ENCODE measurements at regions not wholly inside any gene's neighbourhood (a gene's known extent, or its start where the extent isn't known, plus 50 kb on each side); places are given as distances from the start of the nearest gene placed in this dataset.

DNA sequence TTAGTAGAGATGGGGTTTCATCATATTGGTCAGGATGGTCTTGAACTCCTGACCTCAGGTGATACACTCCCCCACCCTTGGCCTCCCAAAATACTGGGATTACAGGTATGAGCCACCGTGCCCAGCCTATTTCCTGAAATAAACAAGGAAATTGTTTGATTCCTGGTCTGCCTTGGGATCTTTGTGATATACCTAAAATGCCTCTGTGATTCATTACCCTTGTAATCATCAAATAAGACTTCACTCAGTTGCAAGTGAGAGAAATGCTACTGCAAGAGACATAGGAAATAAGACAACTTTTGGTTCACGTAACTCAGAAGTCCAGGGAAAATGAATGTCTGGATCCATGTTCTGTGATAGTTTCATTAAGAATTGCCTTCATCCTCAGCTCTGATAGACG lies 173.2 kb upstream of the MARCKS start:
- intact Hi-C loops (cut with micrococcal nuclease) = no loop called here
- ChIA-PET POLR2A (interaction anchor here (0.6 kb wide), 1 partner anchor 95 kb away, joined by 3 read pairs; no protein-coding TSS in a partner anchor), CTCF (interaction anchor here (0.9 to 1.7 kb wide), 3 partner anchors 14 to 86 kb away, joined by 3 read pairs; no protein-coding TSS in a partner anchor)

DNA sequence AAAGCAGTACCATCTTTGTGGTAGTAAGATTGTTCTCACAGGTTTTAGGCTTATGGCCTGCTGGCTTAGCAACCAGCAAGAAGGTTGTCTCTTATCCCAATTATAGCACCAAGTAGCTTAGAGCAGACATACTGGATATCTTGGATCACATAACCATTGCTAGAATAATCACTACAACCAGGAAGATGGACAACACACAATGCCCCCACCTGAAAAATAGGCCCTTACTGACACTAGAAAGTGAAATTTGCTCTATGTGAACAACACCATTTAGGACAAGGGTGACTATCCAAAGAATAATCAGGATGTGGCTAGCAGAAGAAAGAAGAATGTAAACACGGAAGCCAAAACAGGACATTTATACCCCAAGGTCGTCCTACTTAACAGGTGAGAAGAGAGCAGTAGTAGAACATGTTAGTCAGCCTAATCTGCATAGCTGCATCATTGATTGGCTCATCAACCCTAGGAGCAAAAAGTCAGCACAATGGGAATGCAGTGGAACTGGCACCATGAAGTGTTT lies 172.7 kb upstream of the MARCKS start:
- Histone ChIP-seq H2AFZ (ENCODE audit: low read depth, low read length) (no peak overlapping the region), H3K9me1 (replicated peaks; ENCODE audit: control insufficient read depth, extremely low read depth, insufficient read depth, low read length) (no peaks in the 10 kb centered on the region), H3K4me3 (replicated peaks in 1 of 3; ENCODE audit: insufficient read depth in 1 of 3, low read depth in 1 of 3, low read length in 3 of 3) (no peak overlapping the region), H4K20me1 (replicated peaks; ENCODE audit: control insufficient read depth, extremely low read depth, insufficient read depth, low read length) (no peaks in the 10 kb centered on the region), H3K79me2 (ENCODE audit: control insufficient read depth, insufficient read depth, low read length) (no peaks in the 10 kb centered on the region), H3K36me3 (ENCODE audit: control insufficient read depth in 2 of 2, extremely low read depth in 1 of 2, insufficient read depth in 2 of 2, low read length in 2 of 2) (no peaks in the 10 kb centered on the region), H3K4me1 (ENCODE audit: control insufficient read depth, extremely low read depth, insufficient read depth, low read length) (no peaks in the 10 kb centered on the region), H3K9ac (replicated peaks; ENCODE audit: extremely low read depth, insufficient read depth, low read length) (no peak overlapping the region), H3K4me2 (ENCODE audit: insufficient read depth, low read length) (no peak overlapping the region), H3K9me3 (replicated peaks; ENCODE audit: control insufficient read depth, insufficient read depth, low read length) (no peaks in the 10 kb centered on the region), H3K27ac (ENCODE audit: insufficient read depth, low read depth, low read length) (no peak overlapping the region), H3K27me3 (ENCODE audit: control insufficient read depth in 2 of 2, insufficient read depth in 2 of 2, low read length in 2 of 2) (no peaks in the 10 kb centered on the region)
- intact Hi-C loops (cut with micrococcal nuclease) (no loop called here), dilution Hi-C loops (cut with MboI; ENCODE audit: extremely low pct_ligation_motif_present, low sequenced_read_pairs) (no loop called here)
- ChIA-PET CTCF (interaction anchor here (1.4 to 1.7 kb wide), 2 partner anchors 14 to 87 kb away, joined by 3 read pairs; no protein-coding TSS in a partner anchor), POLR2A (no interaction called here)
- DNase-seq (ENCODE audit: low read depth, low spot score) (peak; percentile 58), FAIRE-seq (no peak)
- BruUV-seq (replicated peaks) = TSS peak; percentile 93
- TF ChIP-seq JUN (IDR thresholded peaks at IDR 0.05; ENCODE audit: borderline replicate concordance, insufficient read depth, insufficient read length, low read depth) (no peak), EZH2 (IDR thresholded peaks at IDR 0.05; ENCODE audit: borderline replicate concordance, low read depth, low read length, severe bottlenecking) (no peak), MYC (IDR thresholded peaks at IDR 0.05; ENCODE audit: low read depth, low read length) (no peak), MAX (IDR thresholded peaks at IDR 0.05; ENCODE audit: insufficient read depth, insufficient read length) (no peak), FOS (IDR thresholded peaks at IDR 0.05; ENCODE audit: borderline replicate concordance, insufficient read depth, low read length) (no peak)
- TF ChIP-seq, protein P1, sequence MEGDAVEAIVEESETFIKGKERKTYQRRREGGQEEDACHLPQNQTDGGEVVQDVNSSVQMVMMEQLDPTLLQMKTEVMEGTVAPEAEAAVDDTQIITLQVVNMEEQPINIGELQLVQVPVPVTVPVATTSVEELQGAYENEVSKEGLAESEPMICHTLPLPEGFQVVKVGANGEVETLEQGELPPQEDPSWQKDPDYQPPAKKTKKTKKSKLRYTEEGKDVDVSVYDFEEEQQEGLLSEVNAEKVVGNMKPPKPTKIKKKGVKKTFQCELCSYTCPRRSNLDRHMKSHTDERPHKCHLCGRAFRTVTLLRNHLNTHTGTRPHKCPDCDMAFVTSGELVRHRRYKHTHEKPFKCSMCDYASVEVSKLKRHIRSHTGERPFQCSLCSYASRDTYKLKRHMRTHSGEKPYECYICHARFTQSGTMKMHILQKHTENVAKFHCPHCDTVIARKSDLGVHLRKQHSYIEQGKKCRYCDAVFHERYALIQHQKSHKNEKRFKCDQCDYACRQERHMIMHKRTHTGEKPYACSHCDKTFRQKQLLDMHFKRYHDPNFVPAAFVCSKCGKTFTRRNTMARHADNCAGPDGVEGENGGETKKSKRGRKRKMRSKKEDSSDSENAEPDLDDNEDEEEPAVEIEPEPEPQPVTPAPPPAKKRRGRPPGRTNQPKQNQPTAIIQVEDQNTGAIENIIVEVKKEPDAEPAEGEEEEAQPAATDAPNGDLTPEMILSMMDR (IDR thresholded peaks at IDR 0.05; ENCODE audit: extremely low read depth in 1 of 2, insufficient read depth in 1 of 2, low read depth in 1 of 2, low read length in 2 of 2) = no peak

More for the DNA sequence above, 173.2 kb upstream of the MARCKS start:
- H3K9me3 ChIP-seq (replicated peaks; ENCODE audit: control insufficient read depth, insufficient read depth, low read length) = no peaks in the 10 kb centered on the region
- TF ChIP-seq EZH2 (IDR thresholded peaks at IDR 0.05; ENCODE audit: borderline replicate concordance, low read depth, low read length, severe bottlenecking) (no peak), POLR2AphosphoS5 (IDR thresholded peaks at IDR 0.05; ENCODE audit: insufficient read depth, low read depth, low read length) (no peak), MAX (IDR thresholded peaks at IDR 0.05; ENCODE audit: insufficient read depth, insufficient read length) (no peak)
- H3K4me3 ChIP-seq (replicated peaks in 1 of 3; ENCODE audit: insufficient read depth in 1 of 3, low read depth in 1 of 3, low read length in 3 of 3) = no peak overlapping the region
- H3K79me2 ChIP-seq (ENCODE audit: control insufficient read depth, insufficient read depth, low read length) = no peaks in the 10 kb centered on the region
- no peak overlapping the region for H3K27ac ChIP-seq (ENCODE audit: insufficient read depth, low read depth, low read length)
- no peak overlapping the region for H3K4me2 ChIP-seq (ENCODE audit: insufficient read depth, low read length)
- DNase-seq (ENCODE audit: low read depth, low spot score) = no peak
- no peak for FAIRE-seq
- no peak overlapping the region for H3K9ac ChIP-seq (replicated peaks; ENCODE audit: extremely low read depth, insufficient read depth, low read length)
- dilution Hi-C loops (cut with MboI; ENCODE audit: extremely low pct_ligation_motif_present, low sequenced_read_pairs) = no loop called here
- no peak overlapping the region for H2AFZ ChIP-seq (ENCODE audit: low read depth, low read length)
- H3K4me1 ChIP-seq (ENCODE audit: control insufficient read depth, extremely low read depth, insufficient read depth, low read length) = no peaks in the 10 kb centered on the region
- H3K9me1 ChIP-seq (replicated peaks; ENCODE audit: control insufficient read depth, extremely low read depth, insufficient read depth, low read length) = no peaks in the 10 kb centered on the region
- no peaks in the 10 kb centered on the region for H3K36me3 ChIP-seq (ENCODE audit: control insufficient read depth in 2 of 2, extremely low read depth in 1 of 2, insufficient read depth in 2 of 2, low read length in 2 of 2)
- no TSS peak for BruUV-seq (replicated peaks)
- H3K27me3 ChIP-seq (ENCODE audit: control insufficient read depth in 2 of 2, insufficient read depth in 2 of 2, low read length in 2 of 2) = no peaks in the 10 kb centered on the region
- no peaks in the 10 kb centered on the region for H4K20me1 ChIP-seq (replicated peaks; ENCODE audit: control insufficient read depth, extremely low read depth, insufficient read depth, low read length)

Measured in endothelial cell of umbilical vein (primary cell).